ENCODE measurements at regions not wholly inside any gene's neighbourhood (a gene's known extent, or its start where the extent isn't known, plus 50 kb on each side); places are given as distances from the start of the nearest gene placed in this dataset.

GRCh38 chr12:127623362-127623761, 643.6 kb upstream of the TMEM132C start:
- DNase-seq = no peak
- no peak overlapping the region for H3K27ac ChIP-seq
- no peak for TF ChIP-seq POLR2A (IDR thresholded peaks at IDR 0.05)
- H3K4me3 ChIP-seq = no peak overlapping the region
- H3K9me3 ChIP-seq = no peaks in the 10 kb centered on the region
- no peaks in the 10 kb centered on the region for H3K36me3 ChIP-seq
- H3K4me1 ChIP-seq = no peaks in the 10 kb centered on the region
- no peaks in the 10 kb centered on the region for H3K27me3 ChIP-seq

GRCh38 chr12:127625176-127625771, 641.7 kb upstream of the TMEM132C start:
- H3K4me1 ChIP-seq = no peaks in the 10 kb centered on the region
- no peaks in the 10 kb centered on the region for H3K36me3 ChIP-seq
- no peak overlapping the region for H3K27ac ChIP-seq
- H3K4me3 ChIP-seq = no peak overlapping the region
- TF ChIP-seq CTCF (IDR thresholded peaks at IDR 0.05) = no peak
- TF ChIP-seq POLR2A (IDR thresholded peaks at IDR 0.05) = no peak
- no peaks in the 10 kb centered on the region for H3K27me3 ChIP-seq
- no peaks in the 10 kb centered on the region for H3K9me3 ChIP-seq
- no peak for DNase-seq

GRCh38 chr12:127628645-127629044, 638.3 kb upstream of the TMEM132C start:
- no peak overlapping the region for H3K4me3 ChIP-seq
- TF ChIP-seq POLR2A (IDR thresholded peaks at IDR 0.05) (no peak), CTCF (IDR thresholded peaks at IDR 0.05) (no peak)
- no peak overlapping the region for H3K27ac ChIP-seq
- no peak for DNase-seq
- no peaks in the 10 kb centered on the region for H3K9me3 ChIP-seq
- H3K27me3 ChIP-seq = no peaks in the 10 kb centered on the region
- no peaks in the 10 kb centered on the region for H3K4me1 ChIP-seq
- no peaks in the 10 kb centered on the region for H3K36me3 ChIP-seq

GRCh38 chr12:127629066-127629820, 637.7 kb upstream of the TMEM132C start:
- Histone ChIP-seq H3K27me3 (no peaks in the 10 kb centered on the region), H3K27ac (no peak overlapping the region), H3K4me1 (no peaks in the 10 kb centered on the region), H3K36me3 (no peaks in the 10 kb centered on the region), H3K4me3 (no peak overlapping the region), H3K9me3 (no peaks in the 10 kb centered on the region)
- no peak for TF ChIP-seq POLR2A (IDR thresholded peaks at IDR 0.05)
- TF ChIP-seq CTCF (IDR thresholded peaks at IDR 0.05) = no peak
- no peak for DNase-seq

- Histone ChIP-seq H3K4me3 (no peak overlapping the region), H3K36me3 (no peaks in the 10 kb centered on the region), H3K4me1 (no peaks in the 10 kb centered on the region), H3K27me3 (no peaks in the 10 kb centered on the region), H3K27ac (no peak overlapping the region), H3K9me3 (no peaks in the 10 kb centered on the region)
- no peak for DNase-seq
- TF ChIP-seq POLR2A (IDR thresholded peaks at IDR 0.05) (no peak), CTCF (IDR thresholded peaks at IDR 0.05) (no peak)
Observed at GRCh38 chr12:127632461-127632860, 634.5 kb upstream of the TMEM132C start.

- Histone ChIP-seq H3K4me3 (no peak overlapping the region), H3K27me3 (no peaks in the 10 kb centered on the region), H3K36me3 (no peaks in the 10 kb centered on the region), H3K4me1 (no peaks in the 10 kb centered on the region), H3K27ac (no peak overlapping the region), H3K9me3 (no peaks in the 10 kb centered on the region)
- TF ChIP-seq CTCF (IDR thresholded peaks at IDR 0.05) (no peak), POLR2A (IDR thresholded peaks at IDR 0.05) (no peak)
- DNase-seq = no peak
Observed at GRCh38 chr12:127635838-127636237, 631.1 kb upstream of the TMEM132C start.
